ENCODE measurements at regions not wholly inside any gene's neighbourhood (a gene's known extent, or its start where the extent isn't known, plus 50 kb on each side); places are given as distances from the start of the nearest gene placed in this dataset.

GRCh38 chr1:201771466-201771865 lies 57.5 kb upstream of the IPO9 start:
- no peak for TF ChIP-seq CTCF (conservative IDR thresholded peaks at IDR 0.05; ENCODE audit: low read depth, low read length)
- no peak overlapping the region for H3K4me3 ChIP-seq (ENCODE audit: low read length)
- no peak for DNase-seq (ENCODE audit: low read depth)

GRCh38 chr1:201772178-201772577 lies 56.8 kb upstream of the IPO9 start:
- no peak for DNase-seq (ENCODE audit: low read depth)

GRCh38 chr1:201773764-201774163 lies 55.2 kb upstream of the IPO9 start:
- TF ChIP-seq CTCF (conservative IDR thresholded peaks at IDR 0.05; ENCODE audit: low read depth, low read length): no peak

More at GRCh38 chr1:201772178-201772577, 56.8 kb upstream of the IPO9 start:
- H3K4me3 ChIP-seq (ENCODE audit: low read length): no peak overlapping the region
- no peak for TF ChIP-seq CTCF (conservative IDR thresholded peaks at IDR 0.05; ENCODE audit: low read depth, low read length)

GRCh38 chr1:201774224-201774982 lies 54.6 kb upstream of the IPO9 start:
- no peak for TF ChIP-seq CTCF (conservative IDR thresholded peaks at IDR 0.05; ENCODE audit: low read depth, low read length)

More at GRCh38 chr1:201773764-201774163, 55.2 kb upstream of the IPO9 start:
- H3K4me3 ChIP-seq (ENCODE audit: low read length): no peak overlapping the region
- no peak for DNase-seq (ENCODE audit: low read depth)

GRCh38 chr1:201774983-201775344 lies 54.0 kb upstream of the IPO9 start:
- no peak for TF ChIP-seq CTCF (conservative IDR thresholded peaks at IDR 0.05; ENCODE audit: low read depth, low read length)
- H3K4me3 ChIP-seq (ENCODE audit: low read length): no peak overlapping the region
- DNase-seq (ENCODE audit: low read depth): no peak

More at GRCh38 chr1:201774224-201774982, 54.6 kb upstream of the IPO9 start:
- no peak for DNase-seq (ENCODE audit: low read depth)
- no peak overlapping the region for H3K4me3 ChIP-seq (ENCODE audit: low read length)

GRCh38 chr1:201775380-201775779 lies 53.6 kb upstream of the IPO9 start:
- no peak overlapping the region for H3K4me3 ChIP-seq (ENCODE audit: low read length)
- no peak for TF ChIP-seq CTCF (conservative IDR thresholded peaks at IDR 0.05; ENCODE audit: low read depth, low read length)
- DNase-seq (ENCODE audit: low read depth): no peak
